Mesothelial cell of epicardium (in vitro differentiated cells): ENCODE measurements at regions not wholly inside any gene's neighbourhood (a gene's known extent, or its start where the extent isn't known, plus 50 kb on each side); places are given as distances from the start of the nearest gene placed in this dataset.

Experiments used
- DNase-seq, 2 experiments: peaks; one replicate each; pipeline ENCODE4 v3.0.0; 2021; ENCODE audit warnings: low spot score in 2 of 2; ENCODE audit not compliant: unreplicated experiment in 2 of 2
- H3K27ac Mint-ChIP-seq: 2 replicates; pipeline ENCODE4 v1.8.0; 2021; ENCODE audit warnings: mixed read lengths
- H3K27me3 Mint-ChIP-seq: 2 replicates; pipeline ENCODE4 v1.8.0; 2021; ENCODE audit warnings: low read depth, mixed read lengths
- H3K36me3 Mint-ChIP-seq: 2 replicates; pipeline ENCODE4 v1.8.0; 2021; ENCODE audit warnings: mixed read lengths
- H3K4me1 Mint-ChIP-seq: 2 replicates; pipeline ENCODE4 v1.8.0; 2021; ENCODE audit warnings: mixed read lengths
- H3K4me3 Mint-ChIP-seq: 2 replicates; pipeline ENCODE4 v1.8.0; 2021; ENCODE audit warnings: mild to moderate bottlenecking, moderate library complexity, mixed read lengths
- H3K9me3 Mint-ChIP-seq: 2 replicates; pipeline ENCODE4 v1.8.0; 2021; ENCODE audit warnings: mixed read lengths
- TF ChIP-seq, protein P1 (sequence below): fragments of 200-600 bp; sonication (generic); IDR thresholded peaks from one replicate; pipeline ENCODE4 v1.5.0; 2021; ENCODE audit warnings: antibody characterized with exemption; ENCODE audit not compliant: unreplicated experiment

- no peak for DNase-seq
- H3K36me3 Mint-ChIP-seq: no peaks in the 10 kb centered on the region
- no peak overlapping the region for H3K27ac Mint-ChIP-seq
- H3K9me3 Mint-ChIP-seq: no peaks in the 10 kb centered on the region
- H3K27me3 Mint-ChIP-seq: no peaks in the 10 kb centered on the region
- TF ChIP-seq, protein P1, sequence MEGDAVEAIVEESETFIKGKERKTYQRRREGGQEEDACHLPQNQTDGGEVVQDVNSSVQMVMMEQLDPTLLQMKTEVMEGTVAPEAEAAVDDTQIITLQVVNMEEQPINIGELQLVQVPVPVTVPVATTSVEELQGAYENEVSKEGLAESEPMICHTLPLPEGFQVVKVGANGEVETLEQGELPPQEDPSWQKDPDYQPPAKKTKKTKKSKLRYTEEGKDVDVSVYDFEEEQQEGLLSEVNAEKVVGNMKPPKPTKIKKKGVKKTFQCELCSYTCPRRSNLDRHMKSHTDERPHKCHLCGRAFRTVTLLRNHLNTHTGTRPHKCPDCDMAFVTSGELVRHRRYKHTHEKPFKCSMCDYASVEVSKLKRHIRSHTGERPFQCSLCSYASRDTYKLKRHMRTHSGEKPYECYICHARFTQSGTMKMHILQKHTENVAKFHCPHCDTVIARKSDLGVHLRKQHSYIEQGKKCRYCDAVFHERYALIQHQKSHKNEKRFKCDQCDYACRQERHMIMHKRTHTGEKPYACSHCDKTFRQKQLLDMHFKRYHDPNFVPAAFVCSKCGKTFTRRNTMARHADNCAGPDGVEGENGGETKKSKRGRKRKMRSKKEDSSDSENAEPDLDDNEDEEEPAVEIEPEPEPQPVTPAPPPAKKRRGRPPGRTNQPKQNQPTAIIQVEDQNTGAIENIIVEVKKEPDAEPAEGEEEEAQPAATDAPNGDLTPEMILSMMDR: no peak
- no peaks in the 10 kb centered on the region for H3K4me1 Mint-ChIP-seq
- H3K4me3 Mint-ChIP-seq: no peak overlapping the region
These were observed 375.7 kb downstream of the MMUT start for GRCh38 chr6:49087369-49087768.

GRCh38 chr6:49082611-49083010 lies 380.4 kb downstream of the MMUT start:
- H3K4me3 Mint-ChIP-seq: no peak overlapping the region
- no peaks in the 10 kb centered on the region for H3K4me1 Mint-ChIP-seq
- H3K27ac Mint-ChIP-seq: no peak overlapping the region
- TF ChIP-seq, protein P1: no peak
- no peaks in the 10 kb centered on the region for H3K27me3 Mint-ChIP-seq
- H3K9me3 Mint-ChIP-seq: peaks cover 11% of the 10 kb centered on the region
- no peak for DNase-seq
- no peaks in the 10 kb centered on the region for H3K36me3 Mint-ChIP-seq

- no peaks in the 10 kb centered on the region for H3K27me3 Mint-ChIP-seq
- H3K4me3 Mint-ChIP-seq: no peak overlapping the region
- TF ChIP-seq, protein P1: no peak
- H3K27ac Mint-ChIP-seq: no peak overlapping the region
- DNase-seq: no peak
- no peaks in the 10 kb centered on the region for H3K36me3 Mint-ChIP-seq
- peaks cover 11% of the 10 kb centered on the region for H3K9me3 Mint-ChIP-seq
- H3K4me1 Mint-ChIP-seq: no peaks in the 10 kb centered on the region
These were observed 390.0 kb downstream of the MMUT start for GRCh38 chr6:49072885-49073620.

DNA sequence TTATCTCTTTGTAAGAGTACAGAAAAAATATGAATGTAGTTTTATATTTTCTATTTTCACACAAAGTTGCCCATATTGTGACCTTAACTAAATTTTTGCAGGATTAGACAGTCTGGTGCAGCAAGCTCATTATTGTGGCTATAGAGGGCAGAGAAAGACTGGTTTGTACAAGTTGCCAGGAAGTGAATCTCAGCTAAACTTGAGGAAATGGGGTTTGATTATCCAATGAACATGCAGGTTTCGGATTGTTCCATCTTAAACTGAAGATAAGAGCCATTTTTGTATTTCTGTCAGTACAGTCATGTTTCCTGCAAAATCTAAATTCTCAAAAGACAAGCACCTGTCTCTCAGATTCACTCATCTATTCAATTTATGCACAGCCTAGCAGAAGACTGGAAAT lies 390.9 kb downstream of the MMUT start:
- TF ChIP-seq, protein P1: no peak
- Mint-ChIP-seq H3K27ac (no peak overlapping the region), H3K9me3 (peaks cover 4% of the 10 kb centered on the region)

DNA sequence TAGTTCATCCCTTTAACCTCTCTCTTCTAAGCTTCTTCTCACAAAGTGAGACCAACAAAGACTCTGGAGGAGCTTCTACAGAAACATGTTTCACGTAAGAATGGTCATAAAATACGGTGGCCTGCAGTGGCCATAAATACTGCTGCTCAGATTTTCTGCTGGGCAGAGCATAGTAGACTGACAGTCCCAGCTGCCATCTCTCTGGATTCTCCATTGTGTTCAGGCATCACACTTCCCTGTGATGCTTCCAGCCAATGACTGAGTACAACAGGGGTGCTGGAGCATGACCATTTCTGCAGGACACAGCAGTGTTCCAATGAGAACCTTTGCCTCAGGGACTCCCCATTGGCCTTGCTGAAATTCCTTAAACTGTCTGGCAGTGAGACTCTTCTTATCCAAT lies 392.6 kb downstream of the MMUT start:
- Mint-ChIP-seq H3K4me3 (no peak overlapping the region), H3K27ac (no peak overlapping the region), H3K27me3 (no peaks in the 10 kb centered on the region), H3K36me3 (no peaks in the 10 kb centered on the region), H3K4me1 (no peaks in the 10 kb centered on the region), H3K9me3 (peaks cover 11% of the 10 kb centered on the region)
- TF ChIP-seq, protein P1: no peak
- DNase-seq: no peak

More for the DNA sequence above, 390.9 kb downstream of the MMUT start:
- no peak for DNase-seq
- H3K4me3 Mint-ChIP-seq: no peak overlapping the region
- no peaks in the 10 kb centered on the region for H3K4me1 Mint-ChIP-seq
- H3K36me3 Mint-ChIP-seq: no peaks in the 10 kb centered on the region
- no peaks in the 10 kb centered on the region for H3K27me3 Mint-ChIP-seq
